ENCODE measurements at regions not wholly inside any gene's neighbourhood (a gene's known extent, or its start where the extent isn't known, plus 50 kb on each side); places are given as distances from the start of the nearest gene placed in this dataset.

- TF ChIP-seq REST (IDR thresholded peaks at IDR 0.05; ENCODE audit: low read depth) (no peak), SIN3A (IDR thresholded peaks at IDR 0.05; ENCODE audit: low read depth) (no peak), CTCF (IDR thresholded peaks at IDR 0.05 in 2 of 3, conservative IDR thresholded peaks at IDR 0.05 in 1 of 3; ENCODE audit: borderline replicate concordance in 1 of 3, insufficient read depth in 1 of 3, low read depth in 2 of 3, low read length in 2 of 3) (no peak), POLR2A (IDR thresholded peaks at IDR 0.05; ENCODE audit: borderline replicate concordance, extremely low read depth, insufficient read depth, insufficient read length) (no peak)
These were observed 374.2 kb downstream of the SH2D1A start for GRCh38 chrX:124720532-124720931.

Measured in HCT116 (cell line).